Endothelial cell (in vitro differentiated cells): ENCODE measurements at regions not wholly inside any gene's neighbourhood (a gene's known extent, or its start where the extent isn't known, plus 50 kb on each side); places are given as distances from the start of the nearest gene placed in this dataset.

Experiments
- DNase-seq: peaks from one replicate; pipeline ENCODE4 v3.0.0; 2021; ENCODE audit warnings: low spot score
- H3K27ac Mint-ChIP-seq: one replicate; pipeline ENCODE4 v1.8.0; 2021; ENCODE audit warnings: mixed read lengths, inconsistent platforms; ENCODE audit not compliant: unreplicated experiment
- H3K27me3 Mint-ChIP-seq: one replicate; pipeline ENCODE4 v1.8.0; 2021; ENCODE audit warnings: mild to moderate bottlenecking, moderate library complexity, mixed read lengths, inconsistent platforms; ENCODE audit not compliant: unreplicated experiment
- H3K36me3 Mint-ChIP-seq: one replicate; pipeline ENCODE4 v1.8.0; 2021; ENCODE audit warnings: mild to moderate bottlenecking, low read depth, mixed read lengths, inconsistent platforms; ENCODE audit not compliant: unreplicated experiment
- H3K4me1 Mint-ChIP-seq: one replicate; pipeline ENCODE4 v1.8.0; 2021; ENCODE audit warnings: mild to moderate bottlenecking, mixed read lengths, inconsistent platforms; ENCODE audit not compliant: unreplicated experiment
- H3K4me3 Mint-ChIP-seq: one replicate; pipeline ENCODE4 v1.8.0; 2021; ENCODE audit warnings: mild to moderate bottlenecking, mixed read lengths, inconsistent platforms; ENCODE audit not compliant: unreplicated experiment
- H3K9me3 Mint-ChIP-seq: one replicate; pipeline ENCODE4 v1.8.0; 2021; ENCODE audit warnings: mixed read lengths, inconsistent platforms; ENCODE audit not compliant: unreplicated experiment
- CTCF ChIP-seq: fragments of 200-600 bp; sonication (generic); IDR thresholded peaks from one replicate; pipeline ENCODE4 v1.5.0; 2021; ENCODE audit warnings: antibody characterized with exemption; ENCODE audit not compliant: unreplicated experiment

GRCh38 chr1:218715961-218716669 is 371.0 kb downstream of the TGFB2 start:
- Mint-ChIP-seq H3K4me1 (peaks cover 18% of the 10 kb centered on the region), H3K27me3 (peaks cover 3% of the 10 kb centered on the region), H3K27ac (no peak overlapping the region), H3K9me3 (no peaks in the 10 kb centered on the region), H3K36me3 (no peaks in the 10 kb centered on the region), H3K4me3 (no peak overlapping the region)
- DNase-seq, result no peak
- TF ChIP-seq CTCF, result no peak

DNA sequence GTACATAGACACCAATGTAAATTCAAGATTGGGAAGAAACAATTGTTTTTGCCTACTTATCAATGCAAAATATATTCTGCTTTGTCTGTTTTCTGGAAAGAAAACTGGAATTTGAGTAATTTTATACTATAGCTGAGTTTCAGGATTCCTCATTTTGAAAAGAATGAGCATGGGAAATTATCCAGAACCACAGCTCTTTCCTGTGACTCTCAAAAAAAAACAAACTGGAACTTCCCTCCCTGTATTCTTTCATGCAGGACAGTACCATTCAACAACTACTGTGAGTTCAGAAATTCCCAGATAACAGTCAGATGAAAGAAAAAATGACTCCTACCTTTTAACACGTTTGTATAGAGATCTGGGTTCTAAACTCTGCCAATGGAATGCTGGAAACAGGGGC is 372.4 kb downstream of the TGFB2 start:
- H3K27ac Mint-ChIP-seq, result no peak overlapping the region
- H3K9me3 Mint-ChIP-seq, result no peaks in the 10 kb centered on the region
- no peak for TF ChIP-seq CTCF
- DNase-seq, result no peak
- H3K27me3 Mint-ChIP-seq, result peaks cover 3% of the 10 kb centered on the region
- H3K4me3 Mint-ChIP-seq, result no peak overlapping the region
- no peaks in the 10 kb centered on the region for H3K36me3 Mint-ChIP-seq
- peaks cover 18% of the 10 kb centered on the region for H3K4me1 Mint-ChIP-seq

DNA sequence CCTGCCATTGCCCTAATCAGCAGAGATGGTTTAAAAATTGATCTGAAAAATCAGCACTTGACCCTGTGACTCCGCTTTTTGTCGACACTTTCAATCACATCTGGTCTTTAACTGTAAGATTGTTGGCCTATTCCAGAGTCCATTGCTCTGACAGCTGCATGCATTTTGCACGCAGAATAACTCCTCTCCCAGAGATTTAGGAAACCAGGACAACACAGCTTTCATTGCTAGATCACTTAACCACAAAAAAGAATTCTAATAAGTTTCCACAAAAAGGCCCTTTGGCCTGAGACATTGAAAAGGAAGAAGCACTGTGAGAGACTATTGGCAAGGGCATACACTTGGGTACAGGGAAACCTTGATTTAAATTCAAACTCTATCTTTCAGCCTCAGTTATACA is 373.1 kb downstream of the TGFB2 start:
- no peak for TF ChIP-seq CTCF
- peaks cover 18% of the 10 kb centered on the region for H3K4me1 Mint-ChIP-seq
- no peak overlapping the region for H3K4me3 Mint-ChIP-seq
- no peak for DNase-seq
- no peaks in the 10 kb centered on the region for H3K36me3 Mint-ChIP-seq
- H3K27me3 Mint-ChIP-seq, result peaks cover 3% of the 10 kb centered on the region
- peak overlapping the region; percentile 28 for H3K27ac Mint-ChIP-seq
- no peaks in the 10 kb centered on the region for H3K9me3 Mint-ChIP-seq

GRCh38 chr1:218718977-218719376 is 373.8 kb downstream of the TGFB2 start:
- TF ChIP-seq CTCF, result no peak
- Mint-ChIP-seq H3K36me3 (no peaks in the 10 kb centered on the region), H3K27ac (no peak overlapping the region), H3K9me3 (no peaks in the 10 kb centered on the region), H3K27me3 (peaks cover 2% of the 10 kb centered on the region), H3K4me3 (no peak overlapping the region), H3K4me1 (peaks cover 18% of the 10 kb centered on the region)
- no peak for DNase-seq

DNA sequence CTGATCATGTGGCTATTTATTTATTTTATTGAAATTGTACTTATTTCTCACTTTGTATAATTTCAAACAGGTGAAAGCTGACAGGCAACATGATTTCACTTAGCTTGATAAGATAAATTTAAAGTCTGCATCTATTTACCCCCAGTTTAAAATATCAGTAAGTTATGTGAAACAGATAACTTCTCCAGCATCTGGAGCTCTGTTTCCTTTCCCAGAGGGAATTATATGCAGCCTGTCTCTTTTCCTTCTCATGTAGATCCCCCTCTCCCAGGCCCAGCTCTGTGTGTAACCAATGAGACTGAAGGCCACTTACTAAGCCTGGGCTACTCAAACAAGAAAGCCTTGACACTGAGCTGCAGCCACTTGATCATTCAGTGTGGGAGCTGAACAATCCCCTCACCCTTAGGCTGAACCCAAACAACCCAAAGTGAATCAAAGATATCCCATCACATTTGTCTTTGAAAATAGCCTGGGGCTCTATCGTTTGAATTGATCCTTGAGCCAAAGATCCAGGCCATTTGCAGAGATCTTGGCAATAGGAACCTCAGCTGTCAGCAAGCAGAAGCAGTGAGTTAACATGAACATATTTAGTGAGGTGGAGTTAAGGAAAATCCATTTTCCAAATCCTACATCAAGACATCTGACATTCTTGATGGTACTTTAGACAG is 383.9 kb downstream of the TGFB2 start:
- Mint-ChIP-seq H3K9me3 (no peaks in the 10 kb centered on the region), H3K4me1 (no peaks in the 10 kb centered on the region), H3K4me3 (no peak overlapping the region), H3K36me3 (no peaks in the 10 kb centered on the region), H3K27ac (no peak overlapping the region), H3K27me3 (no peaks in the 10 kb centered on the region)
- DNase-seq, result no peak
- no peak for TF ChIP-seq CTCF
